Activated naive CD8-positive, alpha-beta T cell treated with anti-CD3 and anti-CD28 coated beads, Interleukin-2, amount 50 U/mL, for 24 hours (primary cell): ENCODE measurements at regions not wholly inside any gene's neighbourhood (a gene's known extent, or its start where the extent isn't known, plus 50 kb on each side); places are given as distances from the start of the nearest gene placed in this dataset.
A peak's percentile ranks its signal among the peaks of the same experiment; 100 is the strongest.
"Not testable (repeated sequence)": the region's sequence is repeated elsewhere in the genome, so short reads cannot be mapped to it uniquely, and the experiment has no call there.

Experiments
- ATAC-seq: fragments of 150-1000 bp; cut with Tn5 transposase; one replicate; pipeline ENCODE4 v1.10.0; 2021
- DNase-seq: peaks from one replicate; pipeline ENCODE4 v3.0.0; 2021
- H3K27ac Mint-ChIP-seq: one replicate; pipeline ENCODE4 v1.8.0; 2021; ENCODE audit warnings: mild to moderate bottlenecking, mixed read lengths
- H3K27me3 Mint-ChIP-seq: one replicate; pipeline ENCODE4 v1.8.0; 2021; ENCODE audit warnings: mixed read lengths
- H3K36me3 Mint-ChIP-seq: one replicate; pipeline ENCODE4 v1.8.0; 2021; ENCODE audit warnings: low read depth, mixed read lengths
- H3K4me1 Mint-ChIP-seq: one replicate; pipeline ENCODE4 v1.8.0; 2021; ENCODE audit warnings: mixed read lengths
- H3K4me3 Mint-ChIP-seq: one replicate; pipeline ENCODE4 v1.8.0; 2021; ENCODE audit warnings: mild to moderate bottlenecking, moderate library complexity, mixed read lengths
- H3K9me3 Mint-ChIP-seq: one replicate; pipeline ENCODE4 v1.8.0; 2021; ENCODE audit warnings: mixed read lengths

- DNase-seq, H3K4me1 Mint-ChIP-seq: not testable (repeated sequence)
These were observed 246.2 kb upstream of the THUMPD2 start for GRCh38 chr2:40025276-40025675.

GRCh38 chr2:40020997-40021396, 241.9 kb upstream of the THUMPD2 start:
- DNase-seq (no peak), ATAC-seq (no peak)
- no peaks in the 10 kb centered on the region for H3K4me1 Mint-ChIP-seq
- H3K27me3 Mint-ChIP-seq: peaks cover 2% of the 10 kb centered on the region
- H3K4me3 Mint-ChIP-seq: no peak overlapping the region
- peaks cover 35% of the 10 kb centered on the region for H3K9me3 Mint-ChIP-seq
- no peak overlapping the region for H3K27ac Mint-ChIP-seq
- H3K36me3 Mint-ChIP-seq: peaks cover 9% of the 10 kb centered on the region

More at GRCh38 chr2:40025276-40025675, 246.2 kb upstream of the THUMPD2 start:
- not testable (repeated sequence) for H3K36me3 Mint-ChIP-seq, H3K4me3 Mint-ChIP-seq, H3K27me3 Mint-ChIP-seq, H3K27ac Mint-ChIP-seq, ATAC-seq
- peaks cover 31% of the 10 kb centered on the region for H3K9me3 Mint-ChIP-seq

GRCh38 chr2:40016151-40016885, 237.3 kb upstream of the THUMPD2 start:
- Mint-ChIP-seq H3K27me3 (no peaks in the 10 kb centered on the region), H3K4me1 (no peaks in the 10 kb centered on the region), H3K27ac (no peak overlapping the region), H3K9me3 (peaks cover 19% of the 10 kb centered on the region), H3K4me3 (no peak overlapping the region), H3K36me3 (peaks cover 5% of the 10 kb centered on the region)
- no peak for ATAC-seq
- no peak for DNase-seq

GRCh38 chr2:40013962-40014361, 234.9 kb upstream of the THUMPD2 start:
- not testable (repeated sequence) for H3K4me3 Mint-ChIP-seq, H3K27ac Mint-ChIP-seq, DNase-seq, ATAC-seq, H3K27me3 Mint-ChIP-seq, H3K4me1 Mint-ChIP-seq, H3K9me3 Mint-ChIP-seq, H3K36me3 Mint-ChIP-seq

GRCh38 chr2:40004336-40004735, 225.3 kb upstream of the THUMPD2 start:
- Mint-ChIP-seq H3K36me3 (no peaks in the 10 kb centered on the region), H3K27ac (no peak overlapping the region), H3K4me3 (no peak overlapping the region), H3K9me3 (no peaks in the 10 kb centered on the region), H3K27me3 (no peaks in the 10 kb centered on the region), H3K4me1 (no peaks in the 10 kb centered on the region)
- no peak for DNase-seq
- ATAC-seq: no peak

- no peaks in the 10 kb centered on the region for H3K36me3 Mint-ChIP-seq
- no peaks in the 10 kb centered on the region for H3K4me1 Mint-ChIP-seq
- no peaks in the 10 kb centered on the region for H3K9me3 Mint-ChIP-seq
- ATAC-seq (no peak), DNase-seq (no peak)
- no peaks in the 10 kb centered on the region for H3K27me3 Mint-ChIP-seq
- H3K4me3 Mint-ChIP-seq: no peak overlapping the region
- H3K27ac Mint-ChIP-seq: no peak overlapping the region
These were observed 223.3 kb upstream of the THUMPD2 start for GRCh38 chr2:40002339-40002738.

- ATAC-seq (no peak), DNase-seq (no peak)
- no peaks in the 10 kb centered on the region for H3K36me3 Mint-ChIP-seq
- H3K4me3 Mint-ChIP-seq: no peak overlapping the region
- no peaks in the 10 kb centered on the region for H3K27me3 Mint-ChIP-seq
- peaks cover 19% of the 10 kb centered on the region for H3K4me1 Mint-ChIP-seq
- no peaks in the 10 kb centered on the region for H3K9me3 Mint-ChIP-seq
- H3K27ac Mint-ChIP-seq: no peak overlapping the region
These were observed 220.8 kb upstream of the THUMPD2 start for GRCh38 chr2:39999864-40000263.

GRCh38 chr2:39998617-39999016, 219.6 kb upstream of the THUMPD2 start:
- Mint-ChIP-seq H3K27ac (no peak overlapping the region), H3K9me3 (no peaks in the 10 kb centered on the region), H3K4me3 (no peak overlapping the region), H3K27me3 (no peaks in the 10 kb centered on the region), H3K36me3 (no peaks in the 10 kb centered on the region), H3K4me1 (peaks cover 19% of the 10 kb centered on the region)
- ATAC-seq: no peak
- DNase-seq: no peak

- ATAC-seq (peak; percentile 93), DNase-seq (peak; percentile 5)
These were observed 217.6 kb upstream of the THUMPD2 start for GRCh38 chr2:39996653-39997080.

GRCh38 chr2:39995005-39995737, 216.1 kb upstream of the THUMPD2 start:
- Mint-ChIP-seq H3K27me3 (no peaks in the 10 kb centered on the region), H3K36me3 (no peaks in the 10 kb centered on the region), H3K4me1 (peaks cover 19% of the 10 kb centered on the region), H3K4me3 (no peak overlapping the region), H3K27ac (peak overlapping the region; percentile 75), H3K9me3 (no peaks in the 10 kb centered on the region)
- DNase-seq: no peak
- ATAC-seq: no peak

More at GRCh38 chr2:39996653-39997080, 217.6 kb upstream of the THUMPD2 start:
- H3K27me3 Mint-ChIP-seq: no peaks in the 10 kb centered on the region
- H3K36me3 Mint-ChIP-seq: no peaks in the 10 kb centered on the region
- peak overlapping the region; percentile 75 for H3K27ac Mint-ChIP-seq
- no peak overlapping the region for H3K4me3 Mint-ChIP-seq
- H3K9me3 Mint-ChIP-seq: no peaks in the 10 kb centered on the region
- H3K4me1 Mint-ChIP-seq: peaks cover 19% of the 10 kb centered on the region

GRCh38 chr2:39994151-39994550, 215.1 kb upstream of the THUMPD2 start:
- no peaks in the 10 kb centered on the region for H3K36me3 Mint-ChIP-seq
- ATAC-seq: peak; percentile 33
- DNase-seq: no peak
- no peaks in the 10 kb centered on the region for H3K9me3 Mint-ChIP-seq
- H3K4me1 Mint-ChIP-seq: peaks cover 19% of the 10 kb centered on the region
- no peak overlapping the region for H3K4me3 Mint-ChIP-seq
- H3K27ac Mint-ChIP-seq: no peak overlapping the region
- H3K27me3 Mint-ChIP-seq: no peaks in the 10 kb centered on the region

GRCh38 chr2:39991298-39991697, 212.2 kb upstream of the THUMPD2 start:
- ATAC-seq (no peak), DNase-seq (no peak)
- no peak overlapping the region for H3K27ac Mint-ChIP-seq
- no peaks in the 10 kb centered on the region for H3K9me3 Mint-ChIP-seq
- no peaks in the 10 kb centered on the region for H3K27me3 Mint-ChIP-seq
- peaks cover 9% of the 10 kb centered on the region for H3K4me1 Mint-ChIP-seq
- H3K36me3 Mint-ChIP-seq: no peaks in the 10 kb centered on the region
- no peak overlapping the region for H3K4me3 Mint-ChIP-seq

GRCh38 chr2:39990335-39990900, 211.4 kb upstream of the THUMPD2 start:
- peaks cover under 1% of the 10 kb centered on the region for H3K4me1 Mint-ChIP-seq
- DNase-seq: no peak

GRCh38 chr2:39989888-39990287, 210.8 kb upstream of the THUMPD2 start:
- no peak overlapping the region for H3K4me3 Mint-ChIP-seq
- H3K27me3 Mint-ChIP-seq: no peaks in the 10 kb centered on the region
- DNase-seq (no peak), ATAC-seq (no peak)
- no peaks in the 10 kb centered on the region for H3K4me1 Mint-ChIP-seq
- no peaks in the 10 kb centered on the region for H3K9me3 Mint-ChIP-seq
- H3K36me3 Mint-ChIP-seq: peaks cover 3% of the 10 kb centered on the region
- H3K27ac Mint-ChIP-seq: no peak overlapping the region

More at GRCh38 chr2:39990335-39990900, 211.4 kb upstream of the THUMPD2 start:
- Mint-ChIP-seq H3K4me3 (no peak overlapping the region), H3K27me3 (no peaks in the 10 kb centered on the region), H3K9me3 (no peaks in the 10 kb centered on the region), H3K36me3 (peaks cover 3% of the 10 kb centered on the region), H3K27ac (no peak overlapping the region)
- no peak for ATAC-seq

GRCh38 chr2:39981883-39982311, 202.8 kb upstream of the THUMPD2 start:
- Mint-ChIP-seq H3K4me3 (no peak overlapping the region), H3K27me3 (peaks cover under 1% of the 10 kb centered on the region), H3K4me1 (no peaks in the 10 kb centered on the region), H3K27ac (no peak overlapping the region), H3K9me3 (no peaks in the 10 kb centered on the region), H3K36me3 (peaks cover 3% of the 10 kb centered on the region)
- ATAC-seq (no peak), DNase-seq (no peak)
